ENCODE measurements at regions not wholly inside any gene's neighbourhood (a gene's known extent, or its start where the extent isn't known, plus 50 kb on each side); places are given as distances from the start of the nearest gene placed in this dataset.

DNA sequence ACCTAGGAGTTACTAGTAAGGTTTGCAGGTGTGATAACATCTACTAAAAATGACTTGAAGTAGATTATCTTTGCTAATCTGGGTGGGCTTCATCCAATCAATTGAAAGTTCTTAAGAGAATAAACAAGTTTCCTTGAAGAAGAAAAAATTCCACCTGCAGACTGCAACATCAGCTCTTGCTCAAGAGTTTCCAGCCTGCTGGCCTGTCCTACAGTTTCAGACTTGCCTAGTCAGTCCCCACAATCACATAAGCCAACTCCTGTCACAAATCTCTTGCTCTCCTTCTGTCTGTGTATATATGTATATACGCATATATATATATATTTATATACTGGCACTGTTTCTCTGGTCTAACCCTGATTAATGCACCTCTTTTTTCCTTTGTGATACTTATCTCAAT, 67.3 kb upstream of the ITM2B start:
- TF ChIP-seq EZH2 (optimal IDR thresholded peaks at IDR 0.05; ENCODE audit: low read depth, low read length): no peak
- TF ChIP-seq, protein P1, sequence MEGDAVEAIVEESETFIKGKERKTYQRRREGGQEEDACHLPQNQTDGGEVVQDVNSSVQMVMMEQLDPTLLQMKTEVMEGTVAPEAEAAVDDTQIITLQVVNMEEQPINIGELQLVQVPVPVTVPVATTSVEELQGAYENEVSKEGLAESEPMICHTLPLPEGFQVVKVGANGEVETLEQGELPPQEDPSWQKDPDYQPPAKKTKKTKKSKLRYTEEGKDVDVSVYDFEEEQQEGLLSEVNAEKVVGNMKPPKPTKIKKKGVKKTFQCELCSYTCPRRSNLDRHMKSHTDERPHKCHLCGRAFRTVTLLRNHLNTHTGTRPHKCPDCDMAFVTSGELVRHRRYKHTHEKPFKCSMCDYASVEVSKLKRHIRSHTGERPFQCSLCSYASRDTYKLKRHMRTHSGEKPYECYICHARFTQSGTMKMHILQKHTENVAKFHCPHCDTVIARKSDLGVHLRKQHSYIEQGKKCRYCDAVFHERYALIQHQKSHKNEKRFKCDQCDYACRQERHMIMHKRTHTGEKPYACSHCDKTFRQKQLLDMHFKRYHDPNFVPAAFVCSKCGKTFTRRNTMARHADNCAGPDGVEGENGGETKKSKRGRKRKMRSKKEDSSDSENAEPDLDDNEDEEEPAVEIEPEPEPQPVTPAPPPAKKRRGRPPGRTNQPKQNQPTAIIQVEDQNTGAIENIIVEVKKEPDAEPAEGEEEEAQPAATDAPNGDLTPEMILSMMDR (IDR thresholded peaks at IDR 0.05; ENCODE audit: low read length): no peak

Data from MM.1S (cell line).